ENCODE measurements at regions not wholly inside any gene's neighbourhood (a gene's known extent, or its start where the extent isn't known, plus 50 kb on each side); places are given as distances from the start of the nearest gene placed in this dataset.

DNA sequence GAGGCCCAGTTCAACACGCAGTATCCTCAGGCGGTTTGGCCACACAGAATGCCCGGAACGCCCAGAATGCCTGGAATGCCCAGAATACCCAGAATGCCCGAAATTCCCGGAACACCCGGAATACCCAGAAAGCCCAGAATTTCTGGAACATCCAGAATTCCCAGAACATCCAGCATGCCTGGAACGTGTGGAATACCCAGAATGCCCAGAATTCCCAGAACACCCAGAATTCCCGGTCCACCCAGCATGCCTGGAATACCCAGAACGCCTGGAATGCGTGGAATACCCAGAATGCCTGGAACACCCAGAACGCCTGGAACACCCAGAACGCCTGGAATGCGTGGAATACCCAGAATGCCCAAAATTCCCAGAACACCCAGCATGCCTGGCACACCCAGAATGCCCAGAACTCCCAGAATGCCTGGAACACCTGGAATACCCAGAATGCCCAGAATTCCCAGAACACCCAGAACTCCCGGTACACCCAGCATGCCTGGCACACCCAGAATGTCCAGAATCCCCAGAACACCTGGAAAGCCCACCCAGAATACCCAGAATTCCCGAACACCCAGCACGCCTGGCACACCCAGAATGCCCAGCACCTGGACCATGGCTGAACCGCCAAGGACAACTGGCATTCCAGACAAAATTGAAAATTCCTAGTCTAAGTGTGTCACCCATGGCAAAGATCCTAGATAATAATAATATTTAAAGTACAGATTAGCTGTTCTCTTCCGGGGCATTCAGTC, 487.4 kb upstream of the SALL3 start:
- TF ChIP-seq SIN3A (IDR thresholded peaks at IDR 0.05; ENCODE audit: borderline replicate concordance, insufficient read depth, low read length) (no peak), POLR2AphosphoS5 (IDR thresholded peaks at IDR 0.05; ENCODE audit: low read depth, low read length) (no peak), TAF1 (IDR thresholded peaks at IDR 0.05; ENCODE audit: borderline replicate concordance, insufficient read depth, low read length) (no peak)
- TF ChIP-seq, protein P1, sequence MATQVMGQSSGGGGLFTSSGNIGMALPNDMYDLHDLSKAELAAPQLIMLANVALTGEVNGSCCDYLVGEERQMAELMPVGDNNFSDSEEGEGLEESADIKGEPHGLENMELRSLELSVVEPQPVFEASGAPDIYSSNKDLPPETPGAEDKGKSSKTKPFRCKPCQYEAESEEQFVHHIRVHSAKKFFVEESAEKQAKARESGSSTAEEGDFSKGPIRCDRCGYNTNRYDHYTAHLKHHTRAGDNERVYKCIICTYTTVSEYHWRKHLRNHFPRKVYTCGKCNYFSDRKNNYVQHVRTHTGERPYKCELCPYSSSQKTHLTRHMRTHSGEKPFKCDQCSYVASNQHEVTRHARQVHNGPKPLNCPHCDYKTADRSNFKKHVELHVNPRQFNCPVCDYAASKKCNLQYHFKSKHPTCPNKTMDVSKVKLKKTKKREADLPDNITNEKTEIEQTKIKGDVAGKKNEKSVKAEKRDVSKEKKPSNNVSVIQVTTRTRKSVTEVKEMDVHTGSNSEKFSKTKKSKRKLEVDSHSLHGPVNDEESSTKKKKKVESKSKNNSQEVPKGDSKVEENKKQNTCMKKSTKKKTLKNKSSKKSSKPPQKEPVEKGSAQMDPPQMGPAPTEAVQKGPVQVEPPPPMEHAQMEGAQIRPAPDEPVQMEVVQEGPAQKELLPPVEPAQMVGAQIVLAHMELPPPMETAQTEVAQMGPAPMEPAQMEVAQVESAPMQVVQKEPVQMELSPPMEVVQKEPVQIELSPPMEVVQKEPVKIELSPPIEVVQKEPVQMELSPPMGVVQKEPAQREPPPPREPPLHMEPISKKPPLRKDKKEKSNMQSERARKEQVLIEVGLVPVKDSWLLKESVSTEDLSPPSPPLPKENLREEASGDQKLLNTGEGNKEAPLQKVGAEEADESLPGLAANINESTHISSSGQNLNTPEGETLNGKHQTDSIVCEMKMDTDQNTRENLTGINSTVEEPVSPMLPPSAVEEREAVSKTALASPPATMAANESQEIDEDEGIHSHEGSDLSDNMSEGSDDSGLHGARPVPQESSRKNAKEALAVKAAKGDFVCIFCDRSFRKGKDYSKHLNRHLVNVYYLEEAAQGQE (IDR thresholded peaks at IDR 0.05; ENCODE audit: insufficient read depth in 1 of 2, low read depth in 2 of 2, low read length in 2 of 2): no peak
